T1000 (cell line): ENCODE measurements at regions not wholly inside any gene's neighbourhood (a gene's known extent, or its start where the extent isn't known, plus 50 kb on each side); places are given as distances from the start of the nearest gene placed in this dataset.

Source experiments
- DNase-seq: peaks from one replicate; lab custom pipeline; 2025; ENCODE audit warnings: mixed read lengths; lab: John Stamatoyannopoulos, UW

DNA sequence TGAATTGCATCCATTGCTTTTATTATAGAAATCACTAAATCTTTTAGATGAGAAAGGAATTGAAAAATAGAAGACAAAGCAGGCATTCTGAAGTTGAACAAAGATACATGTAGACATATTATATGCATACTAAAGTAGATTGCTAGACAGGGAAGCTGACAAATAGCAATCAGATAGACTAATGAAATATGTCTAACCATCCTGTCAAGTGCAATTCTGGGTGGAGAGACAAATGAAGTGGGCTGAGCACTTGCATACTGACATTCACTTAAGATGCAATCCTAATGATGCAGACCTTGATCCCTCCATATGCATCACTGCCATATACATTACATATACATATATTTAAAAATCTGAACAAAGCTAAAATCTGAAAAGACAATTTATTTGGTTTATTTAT is 1130.0 kb upstream of the CDH6 start:
- DNase-seq = no peak

DNA sequence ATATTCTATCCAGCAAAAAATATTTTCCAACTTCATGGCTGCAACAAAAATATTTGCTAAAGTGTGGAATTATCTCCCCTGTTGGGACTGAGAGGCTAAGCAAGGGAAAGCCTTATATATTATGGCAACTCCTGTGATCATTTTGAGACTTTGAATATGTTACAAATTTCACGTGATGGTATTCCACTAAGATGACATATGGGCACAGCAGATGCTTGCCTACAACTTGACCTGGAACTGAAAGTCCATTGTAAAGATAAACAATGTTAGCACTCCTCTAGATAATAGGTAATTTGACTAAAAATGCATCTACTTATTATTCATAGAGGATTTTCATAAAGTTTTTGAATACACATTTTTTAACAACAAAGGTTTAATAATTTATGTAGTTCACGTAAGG is 1141.5 kb upstream of the CDH6 start:
- DNase-seq = no peak

DNA sequence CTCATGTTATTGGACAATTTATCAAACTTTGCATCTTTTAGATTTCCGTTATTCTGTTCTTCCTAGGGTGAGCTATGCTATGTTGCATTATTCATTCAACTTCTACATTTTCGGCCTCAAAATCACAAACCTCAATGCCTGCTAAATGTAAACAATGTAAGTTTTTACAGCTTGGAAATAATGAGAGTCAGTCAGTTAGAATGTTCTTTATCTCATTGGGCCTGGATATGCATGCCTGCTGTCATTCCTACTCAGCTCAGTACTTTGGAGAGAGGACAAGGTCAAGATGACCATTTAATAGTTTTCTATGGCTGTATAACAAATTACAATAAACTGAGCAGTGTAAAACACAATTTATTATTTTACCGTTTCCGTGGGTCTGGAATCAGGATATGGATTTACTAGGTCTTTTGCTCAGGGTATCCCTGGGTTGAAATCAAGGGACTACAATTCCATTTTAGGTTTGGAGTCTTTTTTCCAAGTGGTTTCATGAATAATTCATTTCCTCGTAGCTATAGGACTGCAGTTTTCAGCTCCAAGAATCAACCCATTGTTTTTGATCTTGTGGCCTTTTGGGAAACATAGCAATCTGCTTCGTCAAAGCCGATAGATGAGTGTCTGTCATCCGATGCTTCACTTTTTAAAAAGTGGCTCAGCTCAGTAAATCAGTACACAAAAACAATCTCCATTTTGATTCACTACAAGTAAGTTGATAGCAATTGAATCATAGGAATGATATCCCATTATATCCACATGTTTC is 1143.2 kb upstream of the CDH6 start:
- DNase-seq = no peak

DNA sequence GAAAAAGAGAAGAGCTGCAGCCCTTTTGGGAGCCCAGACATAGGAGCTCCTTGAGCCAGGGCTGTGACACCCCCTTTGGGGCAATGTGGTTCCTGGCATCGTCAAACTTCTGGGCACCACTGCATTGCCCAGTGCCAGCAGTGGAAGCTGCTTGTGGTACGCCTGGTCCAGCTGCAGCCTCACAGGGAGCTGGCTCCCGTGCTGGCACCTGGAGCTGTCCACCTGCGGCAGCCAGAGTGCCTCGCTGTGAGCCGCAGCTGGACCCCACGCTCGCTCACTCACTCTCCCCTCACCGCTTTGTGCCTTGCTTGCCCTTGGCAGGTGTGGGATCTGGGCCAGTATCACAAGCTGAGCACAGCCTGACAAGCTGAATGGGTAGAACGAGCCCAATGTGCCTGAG is 1150.8 kb upstream of the CDH6 start:
- DNase-seq = no peak

DNA sequence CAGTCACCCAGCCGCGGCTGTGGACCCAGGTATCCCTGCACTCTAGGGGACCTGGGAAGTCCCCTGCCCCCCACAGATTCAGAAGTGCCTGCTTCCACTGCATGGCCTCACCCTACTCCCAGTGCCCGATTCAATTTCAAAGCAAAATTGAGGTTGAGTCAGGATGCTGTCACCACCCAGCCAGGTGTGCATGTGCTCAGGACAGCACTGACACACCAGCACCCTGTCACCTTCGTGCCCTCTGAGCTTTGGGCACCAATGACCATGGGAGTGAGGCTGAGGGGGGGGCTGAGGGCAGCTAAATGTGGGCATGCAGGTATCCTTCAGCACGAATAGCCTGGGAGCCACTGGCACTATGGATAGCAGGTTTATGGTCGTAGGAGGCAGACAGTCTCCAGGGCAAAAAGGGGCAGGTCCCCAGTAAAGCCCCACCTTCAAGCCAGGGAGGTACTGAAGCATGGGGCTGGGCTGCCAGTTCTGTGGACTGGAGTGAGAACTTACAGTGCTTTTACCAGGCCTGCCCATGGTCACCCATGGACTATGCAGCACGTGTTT is 1151.6 kb upstream of the CDH6 start:
- DNase-seq = no peak

DNA sequence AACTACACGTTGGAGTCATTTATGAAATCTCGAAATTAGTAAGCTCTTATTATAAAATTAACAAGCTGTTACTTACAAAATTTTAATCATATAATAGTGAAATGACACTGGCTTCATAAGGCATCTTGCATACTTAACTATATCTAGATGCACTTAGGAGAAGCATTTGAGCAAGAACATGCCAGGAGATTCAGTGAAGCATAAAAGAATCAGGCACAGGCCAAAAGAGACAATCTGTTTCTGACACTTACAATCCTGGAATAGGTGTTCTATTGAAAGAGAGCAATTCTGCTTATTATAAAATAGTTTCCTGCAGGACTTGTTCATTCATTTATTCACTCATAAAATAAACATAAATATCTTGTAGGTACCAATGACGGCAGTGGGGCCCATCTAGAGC is 1152.2 kb upstream of the CDH6 start:
- no peak for DNase-seq

DNA sequence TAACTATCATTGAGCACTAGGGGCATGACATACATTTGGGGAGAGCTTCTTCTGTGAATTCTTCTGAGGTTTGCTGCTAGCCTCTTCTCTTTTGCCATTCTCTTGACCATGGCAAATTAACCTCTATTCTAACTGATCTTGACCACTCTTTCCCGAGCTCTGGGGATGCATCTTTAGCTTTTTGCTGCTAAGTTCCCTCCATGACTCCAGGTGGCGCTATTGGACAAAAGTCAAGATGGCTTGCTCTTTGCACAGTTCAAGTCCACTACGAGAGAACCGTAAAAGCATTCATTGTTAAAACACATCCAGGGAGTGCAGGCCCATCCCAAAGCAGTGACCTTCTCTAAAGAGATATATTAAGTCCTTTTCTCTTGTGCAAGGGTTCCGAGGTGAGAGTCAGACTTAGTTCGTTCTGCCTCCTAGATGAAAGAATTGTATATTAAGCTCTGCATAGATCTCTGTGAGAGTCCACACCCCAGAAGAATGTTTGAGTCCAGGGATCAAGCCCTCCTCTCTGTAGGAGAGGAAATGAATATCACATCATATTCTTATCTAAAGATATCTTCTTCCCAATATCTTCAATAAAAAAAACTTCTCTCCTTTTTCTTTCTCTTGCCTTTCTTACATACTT is 1152.9 kb upstream of the CDH6 start:
- DNase-seq = peak; percentile 49

DNA sequence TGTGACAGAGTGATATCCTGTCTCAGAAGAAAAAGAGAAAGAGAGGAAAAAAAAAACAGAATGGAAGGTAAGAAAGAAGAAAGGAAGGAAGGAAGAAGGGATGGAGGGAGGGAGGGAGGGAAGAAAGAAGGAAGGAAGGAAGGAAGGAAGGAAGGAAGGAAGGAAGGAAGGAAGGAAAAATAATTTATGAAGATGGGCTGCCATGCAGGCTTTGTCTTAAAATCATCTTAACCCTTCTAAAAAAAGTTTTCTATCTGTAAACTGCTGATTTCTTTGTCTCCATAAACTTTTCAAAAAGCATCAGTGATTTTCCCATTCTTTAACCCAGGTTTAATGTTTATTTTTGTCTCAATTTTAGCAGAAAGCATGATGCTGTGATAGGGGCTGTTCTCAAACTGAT is 1154.1 kb upstream of the CDH6 start:
- DNase-seq = no peak

DNA sequence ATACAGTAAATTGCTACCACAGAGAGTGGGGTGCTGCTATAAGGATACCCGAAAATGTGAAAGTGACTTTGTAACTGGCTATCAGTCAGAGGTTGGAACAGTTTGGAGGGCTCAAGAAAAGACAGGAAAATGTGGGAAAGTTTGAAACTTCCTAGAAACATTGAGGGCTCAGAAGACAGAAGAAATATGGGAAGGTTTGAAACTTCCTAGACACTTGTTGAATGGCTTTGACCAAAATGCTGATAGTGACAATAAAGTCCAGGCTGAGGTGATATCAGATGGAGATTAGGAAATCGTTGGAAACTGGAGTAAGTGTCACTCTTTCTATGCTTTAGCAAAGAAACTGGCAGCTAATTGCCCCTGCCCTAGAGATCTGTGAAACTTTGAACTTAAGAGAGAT is 1158.6 kb upstream of the CDH6 start:
- no peak for DNase-seq

DNA sequence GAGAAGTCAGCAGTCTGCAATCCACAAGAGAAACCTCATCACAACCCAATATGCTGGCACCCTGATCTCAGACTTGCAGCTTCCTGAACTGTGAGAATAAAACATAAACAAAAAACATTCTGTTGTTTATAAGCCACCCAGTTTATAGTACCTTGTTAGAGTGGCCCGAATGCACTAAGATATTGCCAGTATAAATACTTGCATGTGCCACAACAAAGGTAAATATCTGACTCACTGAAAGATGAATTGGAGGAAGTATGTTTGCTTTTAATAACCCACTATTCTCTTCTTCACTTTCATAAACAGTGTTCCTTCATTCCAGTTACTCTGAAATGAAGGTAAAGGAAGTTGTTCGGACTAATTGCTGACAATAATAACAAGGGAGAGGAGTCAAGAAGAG is 1163.4 kb upstream of the CDH6 start:
- no peak for DNase-seq

DNA sequence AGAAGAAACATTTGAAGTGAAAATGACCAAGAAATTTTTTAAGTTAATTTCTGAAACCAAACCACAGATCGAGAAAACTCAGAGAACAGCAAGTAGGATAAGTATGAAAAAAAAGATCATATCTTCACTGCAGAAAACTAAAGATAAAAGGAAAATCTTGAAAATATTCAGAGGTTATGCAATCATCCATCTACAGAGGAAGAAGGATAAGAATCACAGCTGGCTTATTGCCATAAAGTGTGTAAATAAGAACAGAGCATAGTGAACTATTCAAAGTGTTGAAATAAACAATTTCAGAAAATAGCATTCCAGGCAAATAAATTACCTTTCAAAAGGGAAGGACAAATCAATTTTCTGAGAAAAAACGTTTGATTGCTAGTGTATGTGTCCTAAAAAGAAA is 1191.7 kb upstream of the CDH6 start:
- DNase-seq = no peak

DNA sequence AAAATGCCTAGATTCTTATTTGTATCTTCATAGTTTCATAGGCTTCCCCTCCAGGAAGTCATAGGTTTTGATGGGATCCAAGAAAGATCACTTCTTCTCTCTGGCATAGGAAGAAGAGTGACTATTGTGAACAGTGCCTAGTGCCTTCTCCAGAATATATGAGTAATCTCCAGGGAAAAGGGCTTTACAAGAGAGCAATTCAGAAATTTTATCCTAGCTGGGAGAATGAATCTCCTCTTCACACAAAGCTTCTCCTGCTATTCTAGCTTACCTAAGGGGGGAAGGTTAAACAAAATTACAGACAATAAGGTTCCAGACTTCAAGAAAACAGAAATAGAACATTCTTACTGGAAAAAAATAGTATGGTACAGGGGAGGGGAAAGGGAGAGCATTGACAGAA is 1193.3 kb upstream of the CDH6 start:
- no peak for DNase-seq

DNA sequence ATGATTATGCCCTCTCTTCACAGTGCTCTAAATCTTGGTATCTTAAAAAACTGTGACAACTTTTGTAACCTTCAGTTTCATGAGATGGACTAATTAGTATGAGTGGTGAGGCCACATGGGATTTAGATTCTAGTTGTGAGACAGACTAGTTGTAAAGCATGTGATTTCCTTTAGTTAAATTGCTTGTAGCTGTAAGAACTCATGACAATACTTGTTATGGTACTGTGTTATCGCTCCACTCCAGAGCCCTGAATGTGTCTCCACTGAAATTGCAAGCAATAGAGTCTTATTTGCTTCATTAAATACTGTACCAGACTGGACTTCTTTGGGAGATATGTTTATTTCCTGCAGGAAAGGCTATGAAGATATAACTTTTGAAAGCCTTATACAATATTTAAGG is 1198.3 kb upstream of the CDH6 start:
- DNase-seq = no peak

DNA sequence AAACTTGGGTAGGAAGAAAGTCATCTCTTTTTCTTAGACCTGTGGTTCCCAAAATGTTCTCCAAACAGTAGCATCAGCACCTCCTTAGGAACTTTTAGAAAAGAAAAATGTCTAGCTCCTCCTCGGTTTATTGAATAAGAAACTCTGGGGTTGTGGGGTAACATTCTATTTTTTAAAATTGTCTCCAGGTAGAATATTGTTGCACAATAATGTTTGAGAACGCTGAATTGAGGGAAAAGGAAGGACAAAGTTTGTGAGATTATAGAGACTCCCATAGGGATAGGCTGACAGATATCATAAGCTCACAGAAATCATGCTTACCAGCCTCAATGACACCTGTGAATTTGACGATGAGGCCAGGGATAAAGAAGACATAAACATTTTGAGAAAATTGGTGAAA is 1199.0 kb upstream of the CDH6 start:
- DNase-seq = no peak

DNA sequence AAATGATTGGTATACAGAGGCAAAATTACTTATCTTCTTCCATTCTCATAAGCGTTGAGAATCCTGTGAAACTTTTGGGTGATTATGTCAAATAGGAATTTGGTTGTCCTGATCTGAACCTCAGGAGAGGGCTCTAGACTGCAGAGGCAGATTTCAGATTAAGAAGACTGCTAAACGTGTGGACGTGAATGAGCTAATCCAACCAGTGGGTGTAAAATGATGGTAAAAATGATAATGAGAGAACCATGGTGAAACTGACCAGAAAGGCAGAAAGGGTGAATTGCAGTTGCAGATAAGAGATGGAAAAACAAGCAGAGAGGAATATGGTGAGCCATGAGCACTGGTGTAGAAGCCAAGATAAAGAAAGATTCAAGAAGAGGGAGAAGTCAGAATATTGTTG is 1200.2 kb upstream of the CDH6 start:
- no peak for DNase-seq

DNA sequence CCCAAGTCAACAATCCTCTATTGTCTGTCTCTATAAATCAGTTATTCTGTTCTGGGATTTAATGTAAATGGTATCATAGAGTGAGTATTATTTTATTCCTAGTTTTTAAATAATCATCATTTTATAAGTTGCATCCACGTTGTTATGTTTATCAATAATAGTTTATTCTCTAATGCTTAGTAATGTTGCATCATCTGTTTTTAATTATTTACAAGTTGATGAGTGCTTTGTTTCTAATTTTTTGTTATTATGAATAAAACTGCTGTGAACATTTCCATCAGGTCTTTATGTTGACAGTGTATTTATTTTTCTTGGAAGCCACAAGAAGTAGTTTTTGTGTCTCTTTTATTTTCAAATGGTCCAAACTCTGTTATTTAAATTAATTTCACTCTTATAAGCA is 1201.2 kb upstream of the CDH6 start:
- DNase-seq = no peak

DNA sequence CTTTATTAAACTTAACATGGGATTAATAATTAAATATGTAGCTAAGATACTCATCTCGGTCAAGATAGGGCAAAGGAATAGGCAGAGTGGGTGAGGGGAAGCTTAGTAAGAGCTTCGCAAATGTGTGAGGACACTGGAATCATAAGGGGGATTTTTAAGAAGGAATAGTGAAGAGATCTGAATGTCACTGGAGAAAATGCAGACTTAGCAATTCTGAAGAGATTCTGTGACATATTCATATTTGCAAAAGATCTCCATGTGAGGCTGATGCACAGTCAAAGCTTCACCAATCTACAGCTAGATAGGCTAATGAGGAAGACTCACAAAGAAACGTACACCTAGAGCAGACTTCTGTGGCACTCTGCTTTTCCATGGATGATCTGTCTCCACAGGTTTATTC is 1202.8 kb upstream of the CDH6 start:
- DNase-seq = no peak

DNA sequence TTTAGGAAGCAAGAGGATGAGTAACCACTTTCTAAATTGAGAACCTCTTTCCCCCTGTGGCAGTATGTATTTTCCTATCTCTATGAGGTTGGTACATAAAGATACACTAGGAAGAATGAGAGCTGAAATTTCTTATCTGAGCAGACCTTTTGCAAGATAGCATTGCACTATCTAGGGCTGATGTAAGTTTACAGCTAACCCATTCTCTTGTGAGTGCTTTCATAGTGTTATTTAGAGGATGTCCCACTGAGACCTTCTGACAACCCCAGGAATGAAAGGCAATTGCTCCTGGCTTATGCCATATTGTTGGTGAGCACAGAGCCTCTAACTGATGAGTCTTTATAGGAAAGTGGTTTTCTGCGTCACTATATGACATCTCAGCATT is 1209.3 kb upstream of the CDH6 start:
- DNase-seq = no peak

DNA sequence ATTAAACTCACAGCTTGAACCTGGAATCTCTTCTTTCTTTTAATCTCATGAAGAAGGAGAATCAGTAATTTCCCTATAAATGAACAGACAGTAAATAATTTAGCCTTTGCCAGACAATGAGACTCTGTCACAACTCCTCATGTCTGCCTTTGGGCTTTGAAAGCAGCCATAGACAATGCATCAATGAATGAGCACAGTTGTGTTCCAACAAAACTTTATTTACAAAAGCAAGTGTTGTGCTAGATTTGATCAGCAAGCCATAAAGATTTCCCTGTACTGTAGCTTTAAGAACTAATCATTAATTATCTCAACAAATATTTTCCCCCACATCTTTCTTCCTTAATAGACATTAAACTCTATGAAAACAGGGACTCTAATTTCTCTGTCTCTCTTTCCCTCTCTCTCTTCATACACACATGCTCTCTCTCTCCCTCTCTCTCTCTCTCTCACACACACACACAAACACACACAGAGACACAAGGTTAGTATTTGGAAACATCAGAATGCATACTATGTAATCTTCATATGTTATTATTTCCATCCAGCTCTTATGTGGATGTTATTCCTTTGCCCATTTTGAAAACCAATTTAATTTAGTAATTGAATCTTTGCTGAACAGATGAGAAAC is 1209.8 kb upstream of the CDH6 start:
- DNase-seq = no peak

DNA sequence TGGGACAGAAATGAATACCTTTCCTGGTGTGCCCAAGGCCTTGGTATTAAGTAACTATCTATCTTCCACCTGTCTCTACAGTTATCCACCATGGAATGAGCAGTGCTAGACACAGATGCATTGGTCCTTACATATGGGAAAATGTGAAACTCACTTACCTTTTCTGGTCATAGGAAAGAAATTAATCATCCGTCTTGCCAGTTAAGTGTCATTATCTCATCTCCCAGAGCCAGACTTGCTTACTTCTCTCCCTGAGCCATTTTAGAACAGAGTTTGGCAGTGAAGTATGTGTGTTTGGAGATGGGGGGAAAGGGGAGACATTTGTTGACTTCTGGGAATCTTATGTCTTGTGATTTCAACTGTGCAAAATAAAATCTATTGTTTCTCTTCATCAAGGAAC is 1211.0 kb upstream of the CDH6 start:
- no peak for DNase-seq

DNA sequence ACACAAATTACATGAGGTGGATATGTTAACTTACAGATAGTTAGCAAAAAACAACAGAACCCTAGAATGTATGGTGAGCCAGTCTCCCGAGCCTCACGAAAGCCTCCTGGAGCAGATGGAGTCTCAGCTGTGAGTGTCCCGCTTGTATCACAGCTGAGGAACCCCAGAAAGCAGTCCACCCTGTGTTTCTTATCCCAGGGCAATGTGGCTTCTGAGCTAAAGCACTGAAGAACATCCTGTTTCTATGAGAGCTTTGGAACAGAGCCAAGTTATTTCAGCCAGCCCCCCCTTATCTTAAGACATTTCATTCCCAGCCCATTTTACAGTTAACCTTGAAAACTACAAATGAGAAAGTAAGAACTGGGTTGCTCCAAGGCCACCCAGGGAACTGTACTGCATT is 1220.9 kb upstream of the CDH6 start:
- DNase-seq = no peak

DNA sequence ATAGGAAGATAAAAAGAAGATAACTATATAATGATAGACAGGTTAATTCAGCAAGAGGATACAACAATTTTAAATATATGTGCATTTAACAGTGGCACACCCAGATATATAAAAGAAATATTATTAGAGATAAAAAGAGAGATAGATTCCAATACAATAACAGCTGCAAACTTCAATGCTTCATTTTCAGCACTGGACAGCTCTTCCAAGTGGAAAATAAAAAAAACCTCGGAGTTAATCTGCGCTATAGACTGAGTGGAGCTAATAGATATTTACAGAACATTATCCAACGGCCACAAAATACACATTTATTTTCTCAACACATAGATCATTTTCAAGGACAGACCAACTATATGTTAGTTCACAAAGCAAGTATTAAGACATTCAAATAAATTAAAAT is 1229.5 kb upstream of the CDH6 start:
- no peak for DNase-seq

DNA sequence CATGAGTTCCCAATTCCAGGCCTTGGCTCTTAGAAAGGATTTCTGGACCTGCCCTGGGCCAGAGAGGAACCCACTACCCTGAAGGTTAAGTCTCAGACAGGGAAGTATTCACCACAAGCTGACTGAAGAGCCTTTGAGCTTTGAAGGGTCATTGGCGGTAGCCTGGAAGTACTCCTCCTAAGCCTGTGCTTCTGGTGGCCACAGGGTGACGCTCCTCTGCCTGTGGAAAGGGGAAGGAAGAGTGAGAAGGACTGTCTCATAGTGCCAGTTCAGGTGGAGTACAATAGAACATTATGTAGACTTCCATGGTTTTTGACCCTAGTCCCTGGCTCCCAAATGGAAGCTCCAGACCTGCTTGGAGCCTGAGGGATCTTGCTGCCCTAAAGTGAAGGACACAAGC is 1233.2 kb upstream of the CDH6 start:
- no peak for DNase-seq
